HG02588 (cell line): ENCODE measurements at regions not wholly inside any gene's neighbourhood (a gene's known extent, or its start where the extent isn't known, plus 50 kb on each side); places are given as distances from the start of the nearest gene placed in this dataset.

ENCODE experiments used
- ATAC-seq: cut with Tn5 transposase; IDR thresholded peaks from one replicate; pipeline ENCODE4 v1.9.1; 2021; ENCODE audit warnings: mild to moderate bottlenecking, moderate library complexity; ENCODE audit not compliant: unreplicated experiment

GRCh38 chr2:23199115-23199918, 185.7 kb upstream of the KLHL29 start:
- ATAC-seq, result no peak

GRCh38 chr2:23200068-23200786, 184.8 kb upstream of the KLHL29 start:
- ATAC-seq, result no peak

- no peak for ATAC-seq
Observed at GRCh38 chr2:23200787-23201114, 184.2 kb upstream of the KLHL29 start.

DNA sequence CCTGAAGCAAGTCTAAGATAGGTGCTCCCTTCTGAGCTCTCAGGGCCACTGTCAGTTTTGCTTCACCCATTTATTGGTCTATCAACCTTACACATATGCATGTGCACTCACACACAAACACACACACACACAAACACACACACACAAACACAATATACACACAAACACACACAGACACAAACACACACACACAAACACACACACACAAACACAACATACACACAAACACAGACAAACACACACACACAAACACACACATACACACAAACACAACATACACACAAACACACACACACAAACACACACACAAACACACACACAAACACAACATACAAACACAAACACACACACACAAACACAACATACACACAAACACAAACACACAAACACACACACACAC, 181.6 kb upstream of the KLHL29 start:
- no peak for ATAC-seq

DNA sequence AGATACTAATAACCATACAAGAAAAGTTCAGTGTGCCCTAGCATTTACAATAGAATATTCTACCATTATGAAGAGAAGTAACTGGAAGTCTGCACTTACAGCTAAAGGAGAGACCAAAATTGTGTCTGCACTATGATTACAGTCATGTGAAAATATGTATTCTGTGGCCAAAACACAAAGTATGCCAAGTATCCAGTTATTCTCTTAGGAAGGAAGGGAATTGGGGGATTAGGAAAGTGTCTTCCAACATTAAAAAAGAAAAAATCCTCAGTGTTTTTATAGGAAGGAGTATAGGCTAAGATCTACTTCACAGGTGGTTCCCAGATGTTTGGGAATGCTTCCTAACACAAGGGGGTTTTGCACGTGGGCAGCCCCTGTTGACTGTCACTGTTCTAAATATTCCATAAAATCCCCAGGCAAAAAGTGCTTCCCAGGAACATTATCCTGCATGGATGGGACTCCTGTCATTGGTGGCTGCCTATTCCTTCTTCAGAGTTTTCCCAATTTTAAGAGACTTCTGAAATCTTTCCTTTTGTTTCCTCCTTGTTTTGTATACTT, 180.2 kb upstream of the KLHL29 start:
- ATAC-seq, result no peak

GRCh38 chr2:23206650-23207049, 178.3 kb upstream of the KLHL29 start:
- no peak for ATAC-seq

DNA sequence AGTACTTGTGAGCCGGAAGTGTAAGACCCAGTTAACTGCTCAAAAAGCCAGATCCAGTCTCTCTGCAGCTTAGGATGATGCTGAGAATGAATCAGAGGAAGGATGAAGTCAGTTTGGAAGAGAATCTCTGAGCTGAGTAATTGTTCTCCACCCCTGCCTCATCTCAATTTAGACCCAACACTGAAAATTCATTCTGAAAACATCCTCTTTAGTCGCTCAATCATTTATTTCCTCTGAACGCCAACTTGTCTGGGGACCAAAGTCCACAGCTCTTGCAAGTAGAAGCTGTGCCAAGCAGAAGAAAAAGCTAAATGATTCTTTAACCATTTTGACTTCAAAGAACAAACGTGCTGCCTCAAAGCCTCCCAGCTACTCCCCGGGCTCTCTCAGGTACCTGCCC, 177.1 kb upstream of the KLHL29 start:
- no peak for ATAC-seq

DNA sequence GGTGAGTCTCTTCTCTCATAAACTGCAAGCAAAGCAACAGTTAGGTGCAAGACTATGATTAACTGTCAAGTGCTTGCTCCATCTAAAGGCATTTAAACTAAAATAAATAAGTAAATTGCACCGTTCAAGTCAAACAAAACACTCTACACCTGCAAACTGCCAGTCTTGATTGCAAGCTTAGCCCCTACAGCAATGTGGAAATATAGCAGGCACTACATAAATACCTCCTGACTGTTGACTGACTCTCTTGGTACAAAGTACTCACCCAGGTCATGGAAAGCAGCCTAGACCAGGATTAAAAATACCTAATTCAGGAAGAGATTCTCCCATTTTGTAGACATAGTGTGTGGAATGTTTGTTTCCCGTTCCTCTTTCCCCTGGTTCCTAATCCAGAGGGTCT, 176.6 kb upstream of the KLHL29 start:
- no peak for ATAC-seq

GRCh38 chr2:23209059-23209458, 175.9 kb upstream of the KLHL29 start:
- ATAC-seq, result no peak

DNA sequence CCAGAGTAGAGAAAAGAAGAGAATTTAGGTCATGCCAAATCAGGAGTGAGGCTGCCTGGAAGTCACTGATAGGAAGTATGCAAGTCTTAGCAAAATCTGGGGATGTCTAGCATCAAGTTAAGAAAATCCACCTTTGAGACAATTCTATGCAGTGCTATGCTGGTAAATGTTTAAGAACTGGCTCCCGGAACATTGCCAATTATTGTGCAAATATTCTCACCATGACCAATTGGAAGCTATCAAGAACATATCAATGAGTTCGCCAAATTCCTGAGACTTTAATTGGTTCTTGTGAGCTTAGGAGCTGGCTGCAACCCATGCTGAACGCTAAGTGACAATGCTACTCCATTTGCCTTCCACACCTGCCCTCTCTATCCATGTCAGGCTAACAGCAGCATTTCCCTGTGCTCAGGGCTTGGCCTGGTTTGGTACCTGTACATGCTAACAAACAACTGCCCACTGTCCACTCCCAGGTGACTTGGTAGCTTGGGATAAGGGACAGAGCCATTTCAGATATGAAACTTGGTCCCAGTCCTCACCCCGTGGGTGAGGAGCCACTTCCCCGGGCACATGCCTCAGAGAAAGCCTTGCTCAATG, 172.9 kb upstream of the KLHL29 start:
- ATAC-seq, result no peak

GRCh38 chr2:23213196-23213595, 171.8 kb upstream of the KLHL29 start:
- no peak for ATAC-seq

- no peak for ATAC-seq
Observed at GRCh38 chr2:23215016-23215415, 170.0 kb upstream of the KLHL29 start.

DNA sequence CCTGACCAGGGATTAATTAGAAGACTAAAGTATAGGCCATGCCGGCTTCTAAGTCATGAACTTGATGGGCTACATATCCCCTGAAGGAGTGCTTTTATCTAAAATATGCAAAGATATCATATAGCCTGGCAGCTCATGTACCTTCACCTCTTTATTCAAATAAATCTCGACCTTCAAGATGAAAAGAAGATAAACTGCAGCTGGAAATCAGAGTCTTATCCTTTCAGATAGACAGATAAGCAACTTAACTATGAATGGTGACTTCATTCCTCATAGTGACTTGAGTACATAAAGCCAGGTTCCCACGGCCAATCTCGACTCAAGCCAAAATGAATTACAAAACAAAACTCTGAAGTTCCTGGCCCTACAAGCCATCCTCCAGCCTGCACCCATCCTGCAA, 165.3 kb upstream of the KLHL29 start:
- no peak for ATAC-seq

DNA sequence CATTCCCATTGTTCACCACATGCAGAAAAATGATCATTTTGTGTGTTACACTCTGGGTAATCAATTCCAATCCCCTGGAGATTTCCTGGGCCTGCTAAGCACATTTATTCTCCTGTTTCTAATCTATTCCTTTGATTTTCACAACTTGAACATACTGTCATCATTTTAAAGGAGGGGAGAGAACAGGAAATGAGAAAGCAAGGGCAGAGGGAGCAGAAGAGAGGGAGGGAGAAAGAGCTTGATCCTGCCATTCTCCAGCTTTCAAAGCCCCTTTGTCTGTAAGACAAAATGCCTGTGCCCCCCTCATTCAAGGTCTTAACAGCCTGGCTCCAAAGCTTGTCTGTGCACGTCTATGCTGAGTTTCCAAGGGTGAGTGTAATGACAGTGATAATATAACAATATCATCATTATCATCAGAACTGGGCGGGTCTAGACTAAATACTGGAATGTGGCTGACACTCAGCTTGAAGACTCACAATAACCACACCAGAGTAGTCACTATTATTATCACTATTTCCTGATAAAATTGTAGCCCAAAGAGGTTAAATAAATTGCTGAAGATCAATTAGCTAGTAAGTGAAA, 164.4 kb upstream of the KLHL29 start:
- no peak for ATAC-seq

DNA sequence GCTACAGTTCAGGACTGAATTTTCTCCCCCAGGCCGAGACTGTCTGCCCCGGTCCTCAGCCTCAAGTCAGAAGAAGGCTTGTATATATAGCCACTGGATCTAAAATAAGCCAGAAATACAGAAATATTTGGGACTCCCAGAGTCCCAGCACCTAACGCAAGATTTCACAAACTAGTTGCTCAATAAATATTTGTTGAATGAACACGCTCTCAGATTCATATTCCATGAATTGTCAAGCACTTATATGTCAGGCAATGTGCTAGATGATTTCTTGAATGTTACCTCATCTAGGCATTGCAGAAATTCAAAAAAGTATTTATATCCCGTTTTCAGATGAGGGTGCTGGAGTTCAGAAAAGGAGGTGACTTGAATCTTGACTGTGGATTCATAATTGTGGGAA, 163.7 kb upstream of the KLHL29 start:
- no peak for ATAC-seq

- no peak for ATAC-seq
Observed at GRCh38 chr2:23221901-23222300, 163.1 kb upstream of the KLHL29 start.

- ATAC-seq, result no peak
Observed at GRCh38 chr2:23230885-23231284, 154.1 kb upstream of the KLHL29 start.

DNA sequence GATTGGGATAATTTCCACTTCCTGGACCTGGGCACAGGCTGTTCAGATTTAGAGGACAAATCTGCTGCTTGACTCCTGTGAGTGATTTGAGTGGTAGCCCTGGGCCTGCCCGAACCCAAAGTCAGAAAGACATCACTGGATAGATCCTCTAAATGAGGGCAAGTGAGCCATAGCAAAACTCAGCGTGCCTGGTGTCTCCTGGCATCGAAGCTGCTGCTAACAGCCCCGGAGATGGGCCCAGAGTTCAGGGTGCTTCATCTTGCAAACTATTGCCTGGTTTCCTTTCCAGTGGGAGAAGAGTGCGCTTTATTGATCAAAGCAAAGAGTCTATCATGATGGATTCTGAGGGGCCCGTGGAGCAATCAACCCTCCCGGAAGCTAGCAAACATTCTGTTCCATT, 153.1 kb upstream of the KLHL29 start:
- no peak for ATAC-seq

DNA sequence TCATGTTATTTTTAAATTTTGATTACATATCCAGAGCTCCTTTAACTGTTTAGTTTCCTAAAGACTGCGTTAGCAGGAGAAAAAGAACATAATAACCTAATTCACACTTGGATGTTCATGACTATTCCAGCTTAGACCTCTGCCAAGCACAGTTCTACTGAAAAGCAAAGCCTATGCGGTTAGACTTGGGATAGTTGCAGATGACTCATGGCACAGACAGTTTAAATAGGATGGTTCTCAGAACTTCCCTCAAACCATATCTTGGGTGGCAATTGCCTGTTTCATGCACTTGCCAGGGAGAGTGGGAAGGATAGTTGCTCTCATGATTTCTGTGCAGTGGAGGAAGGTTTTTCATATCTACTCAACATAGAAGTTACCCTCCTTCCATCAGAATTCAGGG, 149.7 kb upstream of the KLHL29 start:
- ATAC-seq, result no peak

DNA sequence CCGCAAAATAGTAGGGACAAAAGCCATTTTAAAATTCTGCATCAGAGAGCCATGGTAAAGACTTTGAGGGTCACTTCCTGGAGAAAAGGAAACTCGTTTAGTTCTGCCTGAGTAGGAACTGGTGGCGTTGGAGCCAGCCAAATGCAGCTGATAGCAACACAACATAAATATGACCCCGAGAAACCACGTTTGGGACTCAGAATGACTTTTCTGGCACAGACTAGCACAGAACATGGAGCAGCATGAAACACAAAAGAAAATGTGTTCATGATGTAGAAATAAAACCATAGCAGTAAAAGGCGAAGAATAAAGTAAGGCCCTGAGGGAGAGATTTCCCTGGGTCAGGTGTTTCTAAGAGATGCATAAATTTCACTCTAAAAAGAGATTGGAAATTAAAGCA, 149.2 kb upstream of the KLHL29 start:
- ATAC-seq, result no peak

GRCh38 chr2:23237147-23237546, 147.8 kb upstream of the KLHL29 start:
- ATAC-seq, result no peak
